Lower lobe of right lung (tissue), 2 donors: ENCODE measurements at regions not wholly inside any gene's neighbourhood (a gene's known extent, or its start where the extent isn't known, plus 50 kb on each side); places are given as distances from the start of the nearest gene placed in this dataset.

ENCODE experiments used
- ATAC-seq, 2 donors: fragments of 200-7000 bp; cut with Tn5 transposase; one replicate each; pipeline ENCODE4 v1.9.1; 2020 to 2022; ENCODE audit warnings: mild to moderate bottlenecking in 2 of 2, moderate library complexity in 2 of 2
- DNase-seq: peaks from one replicate; pipeline ENCODE4 v3.0.0-alpha.2; 2020
- H3K27ac ChIP-seq: fragments of 200-600 bp; one replicate; pipeline ENCODE4 v1.8.0; 2022
- H3K27me3 ChIP-seq: fragments of 200-600 bp; one replicate; pipeline ENCODE4 v1.8.0; 2022; ENCODE audit warnings: low read depth
- H3K36me3 ChIP-seq: fragments of 200-600 bp; one replicate; pipeline ENCODE4 v1.8.0; 2022; ENCODE audit warnings: mild to moderate bottlenecking
- H3K4me1 ChIP-seq: fragments of 200-600 bp; one replicate; pipeline ENCODE4 v1.8.0; 2022
- H3K4me3 ChIP-seq: fragments of 200-600 bp; one replicate; pipeline ENCODE4 v1.8.0; 2022; ENCODE audit warnings: mild to moderate bottlenecking
- H3K9me3 ChIP-seq: fragments of 200-600 bp; one replicate; pipeline ENCODE4 v1.8.0; 2022
- intact Hi-C: fragments of 100-400 bp; cut with DNase I; formaldehyde crosslinking; loops from one replicate; pipeline ENCODE4 v1.11.0; 2022
- TF ChIP-seq, protein P1 (sequence below): fragments of 200-600 bp; IDR thresholded peaks from one replicate; pipeline ENCODE4 v1.8.0; 2022; ENCODE audit warnings: antibody characterized with exemption, mild to moderate bottlenecking
- donor health status: DM: no; HTN: yes; CAD: no; lungs with severe emphysema.

DNA sequence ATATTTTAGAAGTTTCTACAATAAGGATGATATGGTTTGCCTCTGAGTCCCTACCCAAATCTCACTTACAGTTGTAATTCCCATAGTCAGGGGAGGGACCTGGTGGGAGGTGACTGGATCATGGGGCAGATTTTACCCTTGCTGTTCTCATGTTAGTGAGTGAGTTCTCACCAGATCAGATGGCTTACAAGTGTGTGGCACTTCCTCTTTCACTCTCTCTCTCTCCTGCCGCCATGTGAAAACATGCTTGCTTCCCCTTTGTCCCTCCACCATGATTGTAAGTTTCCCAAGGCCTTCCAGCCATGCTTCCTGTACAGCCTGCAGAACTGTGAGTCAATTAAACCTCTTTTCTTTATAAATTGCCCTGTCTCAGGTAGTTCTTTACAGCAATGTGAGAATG, 527.5 kb upstream of the ID4 start:
- ATAC-seq (no peak), DNase-seq (no peak)
- H3K4me1 ChIP-seq = no peaks in the 10 kb centered on the region
- no peaks in the 10 kb centered on the region for H3K9me3 ChIP-seq
- H3K4me3 ChIP-seq = no peak overlapping the region
- TF ChIP-seq, protein P1, sequence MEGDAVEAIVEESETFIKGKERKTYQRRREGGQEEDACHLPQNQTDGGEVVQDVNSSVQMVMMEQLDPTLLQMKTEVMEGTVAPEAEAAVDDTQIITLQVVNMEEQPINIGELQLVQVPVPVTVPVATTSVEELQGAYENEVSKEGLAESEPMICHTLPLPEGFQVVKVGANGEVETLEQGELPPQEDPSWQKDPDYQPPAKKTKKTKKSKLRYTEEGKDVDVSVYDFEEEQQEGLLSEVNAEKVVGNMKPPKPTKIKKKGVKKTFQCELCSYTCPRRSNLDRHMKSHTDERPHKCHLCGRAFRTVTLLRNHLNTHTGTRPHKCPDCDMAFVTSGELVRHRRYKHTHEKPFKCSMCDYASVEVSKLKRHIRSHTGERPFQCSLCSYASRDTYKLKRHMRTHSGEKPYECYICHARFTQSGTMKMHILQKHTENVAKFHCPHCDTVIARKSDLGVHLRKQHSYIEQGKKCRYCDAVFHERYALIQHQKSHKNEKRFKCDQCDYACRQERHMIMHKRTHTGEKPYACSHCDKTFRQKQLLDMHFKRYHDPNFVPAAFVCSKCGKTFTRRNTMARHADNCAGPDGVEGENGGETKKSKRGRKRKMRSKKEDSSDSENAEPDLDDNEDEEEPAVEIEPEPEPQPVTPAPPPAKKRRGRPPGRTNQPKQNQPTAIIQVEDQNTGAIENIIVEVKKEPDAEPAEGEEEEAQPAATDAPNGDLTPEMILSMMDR = no peak
- no peaks in the 10 kb centered on the region for H3K27me3 ChIP-seq
- H3K27ac ChIP-seq = no peak overlapping the region
- H3K36me3 ChIP-seq = no peaks in the 10 kb centered on the region
- intact Hi-C loops = no loop called here

DNA sequence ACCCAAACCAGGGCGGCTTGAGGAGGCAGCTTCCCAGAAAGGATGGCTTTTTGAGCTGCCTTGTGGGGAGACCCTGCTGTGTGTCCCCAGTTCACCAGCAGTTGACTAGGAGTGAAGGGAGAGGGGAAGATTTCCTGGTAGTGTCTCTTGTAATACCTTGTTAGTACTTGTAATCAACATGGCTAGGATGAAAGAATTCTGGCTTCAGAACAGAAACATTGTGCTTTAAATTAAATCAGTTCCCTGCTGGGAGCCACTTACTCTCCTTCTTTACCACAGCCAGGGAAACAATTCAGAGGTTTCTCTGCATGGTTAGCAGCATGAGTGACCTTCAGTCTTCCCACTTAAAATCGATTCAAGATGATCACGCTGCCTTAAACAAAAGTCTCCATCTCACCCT, 525.4 kb upstream of the ID4 start:
- intact Hi-C loops = no loop called here
- Histone ChIP-seq H3K4me3 (no peak overlapping the region), H3K4me1 (no peaks in the 10 kb centered on the region), H3K9me3 (no peaks in the 10 kb centered on the region), H3K27ac (no peak overlapping the region), H3K27me3 (no peaks in the 10 kb centered on the region), H3K36me3 (no peaks in the 10 kb centered on the region)
- DNase-seq (no peak), ATAC-seq (no peak)
- TF ChIP-seq, protein P1 = no peak

DNA sequence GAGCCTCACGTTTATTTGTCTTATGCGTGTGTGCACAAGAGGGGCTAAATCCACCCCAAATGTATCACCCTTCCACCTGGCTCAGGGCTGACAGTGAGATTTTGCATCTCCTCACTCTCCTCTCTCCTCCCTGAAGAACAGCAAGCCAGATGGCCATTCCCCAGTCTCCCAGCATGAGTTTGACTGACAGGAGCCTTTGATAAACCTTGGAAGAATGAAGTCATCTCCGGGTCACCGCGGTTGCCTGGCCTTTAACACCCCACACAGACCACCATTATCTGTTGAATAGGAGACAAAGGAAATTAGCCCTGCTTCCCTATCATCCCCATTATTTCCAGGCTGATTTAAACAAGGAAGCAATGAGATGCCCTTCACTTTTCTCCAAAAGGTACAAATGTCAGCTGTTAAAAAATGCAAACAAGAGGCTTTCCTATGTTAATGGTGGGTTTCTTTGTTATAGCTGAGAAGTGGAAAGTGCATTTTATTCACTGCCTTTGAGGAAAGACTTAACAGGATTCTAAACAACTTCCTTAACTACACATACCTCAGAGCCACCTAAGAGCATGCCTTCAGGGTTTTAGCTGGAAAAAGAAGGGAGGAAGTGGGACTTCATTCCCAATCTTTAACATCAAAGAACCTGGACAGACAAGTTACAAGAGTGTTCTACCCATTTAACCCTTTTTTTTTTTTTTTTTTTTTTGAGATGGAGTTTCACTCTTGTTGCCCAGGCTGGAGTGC, 524.8 kb upstream of the ID4 start:
- DNase-seq = no peak
- H3K9me3 ChIP-seq = no peaks in the 10 kb centered on the region
- H3K4me1 ChIP-seq = no peaks in the 10 kb centered on the region
- H3K27me3 ChIP-seq = no peaks in the 10 kb centered on the region
- intact Hi-C loops = no loop called here
- no peaks in the 10 kb centered on the region for H3K36me3 ChIP-seq
- H3K4me3 ChIP-seq = no peak overlapping the region
- ATAC-seq = no peak
- no peak overlapping the region for H3K27ac ChIP-seq
- TF ChIP-seq, protein P1 = no peak

DNA sequence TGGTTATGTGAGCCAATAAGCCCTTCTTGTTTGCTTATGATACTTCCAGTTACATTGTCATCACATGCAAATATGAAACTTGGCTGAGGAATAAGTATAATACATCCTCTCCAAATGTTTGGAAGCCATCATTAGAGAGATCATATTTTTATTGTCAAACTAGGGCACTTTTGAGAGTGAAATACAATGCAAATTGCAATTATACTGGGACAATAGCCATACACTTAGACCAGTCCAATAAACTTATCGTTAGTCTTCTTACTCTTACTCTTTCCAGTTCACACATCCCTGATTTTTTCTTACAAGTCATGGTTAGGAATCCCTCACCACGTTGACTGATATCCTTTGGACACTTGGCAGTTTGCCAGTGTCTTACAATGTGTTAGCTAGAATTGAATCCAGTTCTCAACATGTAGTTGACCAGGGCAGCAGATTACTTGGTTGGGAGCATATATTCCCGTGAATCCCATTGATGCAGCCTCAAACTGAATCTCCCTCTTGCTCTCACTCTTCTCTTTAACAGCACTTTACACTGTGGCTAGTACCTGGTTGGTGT, 519.7 kb upstream of the ID4 start:
- intact Hi-C loops = no loop called here

DNA sequence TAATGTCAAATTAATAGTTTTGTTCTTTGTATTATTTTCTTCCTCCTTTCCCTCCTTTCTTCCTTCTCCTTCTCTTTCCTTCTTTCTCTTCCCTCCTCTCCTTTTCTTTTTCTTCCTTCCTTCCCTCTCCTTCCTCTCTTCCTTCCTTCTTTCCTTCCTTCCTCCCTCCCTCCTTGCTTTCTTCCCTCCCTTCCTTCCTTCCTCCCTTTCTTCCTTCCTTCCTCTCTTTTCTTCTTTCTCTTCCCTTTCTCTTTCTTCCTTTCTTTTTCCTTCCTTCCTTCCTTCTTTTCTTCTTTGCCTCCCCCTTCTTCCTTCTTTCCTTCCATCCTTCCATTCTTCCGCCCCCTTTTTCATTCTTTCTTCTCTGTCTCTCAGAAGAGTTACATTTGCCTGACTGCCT, 518.2 kb upstream of the ID4 start:
- no peak for ATAC-seq
- Histone ChIP-seq H3K27me3 (no peaks in the 10 kb centered on the region), H3K27ac (no peak overlapping the region), H3K36me3 (no peaks in the 10 kb centered on the region), H3K4me3 (no peak overlapping the region), H3K4me1 (peaks cover 6% of the 10 kb centered on the region), H3K9me3 (no peaks in the 10 kb centered on the region)
- TF ChIP-seq, protein P1 = no peak
- DNase-seq = no peak
- intact Hi-C loops = no loop called here

More for the DNA sequence above, 519.7 kb upstream of the ID4 start:
- Histone ChIP-seq H3K36me3 (no peaks in the 10 kb centered on the region), H3K9me3 (no peaks in the 10 kb centered on the region), H3K4me3 (no peak overlapping the region), H3K4me1 (no peaks in the 10 kb centered on the region), H3K27ac (no peak overlapping the region), H3K27me3 (no peaks in the 10 kb centered on the region)
- TF ChIP-seq, protein P1 = no peak
- no peak for ATAC-seq
- no peak for DNase-seq
